ENCODE measurements at regions not wholly inside any gene's neighbourhood (a gene's known extent, or its start where the extent isn't known, plus 50 kb on each side); places are given as distances from the start of the nearest gene placed in this dataset.

GRCh38 chr21:35144978-35145377 lies 95.9 kb upstream of the RUNX1 start:
- Mint-ChIP-seq H3K4me3 (ENCODE audit: unreplicated experiment) (no peak overlapping the region), H3K27me3 (ENCODE audit: unreplicated experiment) (no peaks in the 10 kb centered on the region), H3K9me3 (ENCODE audit: unreplicated experiment) (no peaks in the 10 kb centered on the region), H3K27ac (ENCODE audit: unreplicated experiment) (no peak overlapping the region), H3K36me3 (ENCODE audit: low read depth, unreplicated experiment) (no peaks in the 10 kb centered on the region), H3K4me1 (ENCODE audit: unreplicated experiment) (no peaks in the 10 kb centered on the region)
- no peak for DNase-seq (ENCODE audit: low spot score)
- TF ChIP-seq, protein P1, sequence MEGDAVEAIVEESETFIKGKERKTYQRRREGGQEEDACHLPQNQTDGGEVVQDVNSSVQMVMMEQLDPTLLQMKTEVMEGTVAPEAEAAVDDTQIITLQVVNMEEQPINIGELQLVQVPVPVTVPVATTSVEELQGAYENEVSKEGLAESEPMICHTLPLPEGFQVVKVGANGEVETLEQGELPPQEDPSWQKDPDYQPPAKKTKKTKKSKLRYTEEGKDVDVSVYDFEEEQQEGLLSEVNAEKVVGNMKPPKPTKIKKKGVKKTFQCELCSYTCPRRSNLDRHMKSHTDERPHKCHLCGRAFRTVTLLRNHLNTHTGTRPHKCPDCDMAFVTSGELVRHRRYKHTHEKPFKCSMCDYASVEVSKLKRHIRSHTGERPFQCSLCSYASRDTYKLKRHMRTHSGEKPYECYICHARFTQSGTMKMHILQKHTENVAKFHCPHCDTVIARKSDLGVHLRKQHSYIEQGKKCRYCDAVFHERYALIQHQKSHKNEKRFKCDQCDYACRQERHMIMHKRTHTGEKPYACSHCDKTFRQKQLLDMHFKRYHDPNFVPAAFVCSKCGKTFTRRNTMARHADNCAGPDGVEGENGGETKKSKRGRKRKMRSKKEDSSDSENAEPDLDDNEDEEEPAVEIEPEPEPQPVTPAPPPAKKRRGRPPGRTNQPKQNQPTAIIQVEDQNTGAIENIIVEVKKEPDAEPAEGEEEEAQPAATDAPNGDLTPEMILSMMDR (IDR thresholded peaks at IDR 0.05; ENCODE audit: unreplicated experiment) = no peak

- TF ChIP-seq, protein P1 (IDR thresholded peaks at IDR 0.05; ENCODE audit: unreplicated experiment) = no peak
- DNase-seq (ENCODE audit: low spot score) = no peak
- Mint-ChIP-seq H3K27me3 (ENCODE audit: unreplicated experiment) (no peaks in the 10 kb centered on the region), H3K4me3 (ENCODE audit: unreplicated experiment) (no peak overlapping the region), H3K36me3 (ENCODE audit: low read depth, unreplicated experiment) (no peaks in the 10 kb centered on the region), H3K27ac (ENCODE audit: unreplicated experiment) (no peak overlapping the region), H3K9me3 (ENCODE audit: unreplicated experiment) (no peaks in the 10 kb centered on the region), H3K4me1 (ENCODE audit: unreplicated experiment) (no peaks in the 10 kb centered on the region)
Measured at GRCh38 chr21:35142036-35142815, 93.1 kb upstream of the RUNX1 start.

DNA sequence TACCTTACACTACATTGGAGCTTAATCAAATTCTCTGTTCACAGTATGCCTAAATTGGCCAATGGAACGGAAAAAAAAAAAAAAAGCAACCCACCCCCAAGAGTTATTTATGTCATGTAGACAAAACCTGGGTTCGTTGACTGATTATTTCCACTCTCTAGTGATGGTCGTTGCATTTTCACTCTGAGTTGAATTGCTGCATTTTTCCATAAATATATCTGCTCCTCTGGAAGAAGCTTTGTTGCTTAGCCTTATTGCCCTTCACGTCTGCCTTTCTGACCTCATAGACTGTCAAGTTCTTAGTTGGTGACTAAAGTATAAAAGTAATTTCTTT lies 90.2 kb upstream of the RUNX1 start:
- no peak overlapping the region for H3K4me3 Mint-ChIP-seq (ENCODE audit: unreplicated experiment)
- no peak overlapping the region for H3K27ac Mint-ChIP-seq (ENCODE audit: unreplicated experiment)
- no peaks in the 10 kb centered on the region for H3K9me3 Mint-ChIP-seq (ENCODE audit: unreplicated experiment)
- H3K27me3 Mint-ChIP-seq (ENCODE audit: unreplicated experiment) = no peaks in the 10 kb centered on the region
- no peaks in the 10 kb centered on the region for H3K36me3 Mint-ChIP-seq (ENCODE audit: low read depth, unreplicated experiment)
- peaks cover 3% of the 10 kb centered on the region for H3K4me1 Mint-ChIP-seq (ENCODE audit: unreplicated experiment)
- DNase-seq (ENCODE audit: low spot score) = no peak
- TF ChIP-seq, protein P1 (IDR thresholded peaks at IDR 0.05; ENCODE audit: unreplicated experiment) = no peak

DNA sequence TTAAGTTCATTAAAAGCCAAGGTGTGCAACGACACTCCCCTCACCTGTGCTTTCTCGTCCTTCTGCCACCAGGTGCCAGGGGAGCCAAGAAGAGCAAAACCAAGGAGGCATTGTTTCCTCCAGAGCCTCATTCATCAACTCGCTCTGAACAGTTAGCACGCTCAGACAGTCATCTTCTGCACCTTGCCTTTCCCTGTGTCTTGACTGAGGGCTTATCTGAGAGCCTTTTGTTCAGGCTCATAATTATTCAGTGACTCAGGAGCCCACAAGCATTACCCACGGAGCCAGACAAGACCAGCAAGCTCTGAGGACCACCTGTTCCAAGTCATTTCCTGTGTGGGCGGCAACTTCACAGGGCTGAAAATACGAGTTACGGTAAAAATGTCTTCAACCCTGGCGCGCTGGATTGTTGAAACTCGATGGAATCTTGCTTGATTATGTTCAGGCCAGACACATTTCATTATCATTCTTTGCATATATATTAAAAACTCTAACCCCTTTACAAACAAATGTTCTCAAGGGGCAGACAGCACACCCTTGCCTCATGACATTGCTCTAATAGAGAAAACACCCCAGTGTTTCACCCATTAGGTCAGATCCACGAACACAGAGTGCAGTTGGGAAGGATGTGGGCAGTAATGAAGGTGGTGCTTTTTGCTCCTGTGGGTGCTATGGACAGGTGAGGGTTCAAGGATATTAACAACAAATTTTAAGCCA lies 89.7 kb upstream of the RUNX1 start:
- H3K9me3 Mint-ChIP-seq (ENCODE audit: unreplicated experiment) = no peaks in the 10 kb centered on the region
- peaks cover 3% of the 10 kb centered on the region for H3K4me1 Mint-ChIP-seq (ENCODE audit: unreplicated experiment)
- H3K27me3 Mint-ChIP-seq (ENCODE audit: unreplicated experiment) = no peaks in the 10 kb centered on the region

More for the DNA sequence above, 89.7 kb upstream of the RUNX1 start:
- TF ChIP-seq, protein P1 (IDR thresholded peaks at IDR 0.05; ENCODE audit: unreplicated experiment) = no peak
- Mint-ChIP-seq H3K36me3 (ENCODE audit: low read depth, unreplicated experiment) (no peaks in the 10 kb centered on the region), H3K4me3 (ENCODE audit: unreplicated experiment) (no peak overlapping the region), H3K27ac (ENCODE audit: unreplicated experiment) (no peak overlapping the region)
- no peak for DNase-seq (ENCODE audit: low spot score)

Measured in endothelial cell (in vitro differentiated cells).